H9 (cell line): ENCODE measurements at regions not wholly inside any gene's neighbourhood (a gene's known extent, or its start where the extent isn't known, plus 50 kb on each side); places are given as distances from the start of the nearest gene placed in this dataset.

Experiments
- DNase-seq: peaks from one replicate; pipeline ENCODE4 v3.0.0-alpha.2; 2017
- H2AFZ ChIP-seq: one replicate; pipeline ENCODE4 v1.6.1; 2013; ENCODE audit warnings: mild to moderate bottlenecking, low read length, control low read depth, moderate library complexity
- H2AK5ac ChIP-seq: 2 replicates; pipeline ENCODE4 v1.6.1; 2013; ENCODE audit warnings: low read length, control low read depth, mixed read lengths; ENCODE audit not compliant: insufficient read length
- H2BK120ac ChIP-seq: one replicate; pipeline ENCODE4 v1.6.1; 2013; ENCODE audit warnings: low read depth, mild to moderate bottlenecking, low read length, control low read depth, inconsistent platforms; ENCODE audit not compliant: poor library complexity, severe bottlenecking
- H2BK12ac ChIP-seq: 2 replicates; pipeline ENCODE4 v1.6.1; 2013; ENCODE audit warnings: low read length, control low read depth, mixed read lengths, low read depth; ENCODE audit not compliant: insufficient read length
- H2BK15ac ChIP-seq: 2 replicates; pipeline ENCODE4 v1.6.1; 2013; ENCODE audit warnings: low read depth, low read length, control low read depth
- H2BK20ac ChIP-seq: one replicate; pipeline ENCODE4 v1.6.1; 2013; ENCODE audit warnings: low read depth, mild to moderate bottlenecking, low read length, control low read depth, inconsistent platforms; ENCODE audit not compliant: poor library complexity, severe bottlenecking
- H2BK5ac ChIP-seq: 2 replicates; pipeline ENCODE4 v1.6.1; 2013; ENCODE audit warnings: low read length, control low read depth, mixed read lengths; ENCODE audit not compliant: insufficient read length
- H3K14ac ChIP-seq: 2 replicates; pipeline ENCODE4 v1.6.1; 2013; ENCODE audit warnings: low read length, control low read depth; ENCODE audit not compliant: insufficient read depth
- H3K18ac ChIP-seq: 2 replicates; pipeline ENCODE4 v1.6.1; 2013; ENCODE audit warnings: low read depth, mild to moderate bottlenecking, mixed read lengths, low read length, control low read depth; ENCODE audit not compliant: insufficient read length
- H3K23ac ChIP-seq: 2 replicates; pipeline ENCODE4 v1.6.1; 2013; ENCODE audit warnings: low read length, control low read depth, mixed read lengths, low read depth; ENCODE audit not compliant: insufficient read length
- H3K23me2 ChIP-seq: 2 replicates; pipeline ENCODE4 v1.6.1; 2013; ENCODE audit warnings: low read depth, mild to moderate bottlenecking, mixed read lengths, low read length, control low read depth; ENCODE audit not compliant: insufficient read length, poor library complexity, severe bottlenecking
- H3K27ac ChIP-seq: 2 replicates; pipeline ENCODE4 v1.5.1; 2013; ENCODE audit warnings: low read length, control low read depth, mixed read lengths, low read depth; ENCODE audit not compliant: insufficient read length
- H3K27me3 ChIP-seq: 2 replicates; pipeline ENCODE4 v1.6.1; 2013; ENCODE audit warnings: low read length, control low read depth, inconsistent platforms; ENCODE audit not compliant: insufficient read depth
- H3K4ac ChIP-seq: 2 replicates; pipeline ENCODE4 v1.6.1; 2013; ENCODE audit warnings: low read depth, mild to moderate bottlenecking, control low read depth, inconsistent platforms, low read length, moderate library complexity
- H3K4me1 ChIP-seq: 2 replicates; pipeline ENCODE4 v1.6.1; 2013; ENCODE audit warnings: low read length, control low read depth, inconsistent platforms; ENCODE audit not compliant: insufficient read depth
- H3K4me2 ChIP-seq: 2 replicates; pipeline ENCODE4 v1.6.1; 2013; ENCODE audit warnings: low read length, control low read depth, mixed read lengths; ENCODE audit not compliant: insufficient read length, insufficient read depth
- H3K56ac ChIP-seq: 2 replicates; pipeline ENCODE4 v1.6.1; 2013; ENCODE audit warnings: low read depth, mild to moderate bottlenecking, mixed read lengths, low read length, control low read depth; ENCODE audit not compliant: insufficient read length
- H3K79me1 ChIP-seq: 2 replicates; pipeline ENCODE4 v1.6.1; 2013; ENCODE audit warnings: low read depth, mild to moderate bottlenecking, moderate library complexity, low read length, control low read depth, inconsistent platforms; ENCODE audit not compliant: insufficient read depth, poor library complexity, severe bottlenecking
- H3K79me2 ChIP-seq: 2 replicates; pipeline ENCODE4 v1.6.1; 2013; ENCODE audit warnings: low read length, control low read depth, inconsistent platforms; ENCODE audit not compliant: insufficient read depth
- H3K9ac ChIP-seq: 2 replicates; pipeline ENCODE4 v1.6.1; 2013; ENCODE audit warnings: low read length, control low read depth, mixed read lengths; ENCODE audit not compliant: insufficient read length; ENCODE audit errors: extremely low read depth
- H3K9me3 ChIP-seq: one replicate; pipeline ENCODE4 v1.6.1; 2013; ENCODE audit warnings: low read depth, low read length, inconsistent platforms; ENCODE audit not compliant: control insufficient read depth
- H3T11ph ChIP-seq: one replicate; pipeline ENCODE4 v1.6.1; 2013; ENCODE audit warnings: mild to moderate bottlenecking, low read length, control low read depth, inconsistent platforms
- H4K20me1 ChIP-seq: one replicate; pipeline ENCODE4 v1.6.1; 2013; ENCODE audit not compliant: control insufficient read depth, insufficient read length, insufficient read depth
- H4K5ac ChIP-seq: 2 replicates; pipeline ENCODE4 v1.6.1; 2013; ENCODE audit warnings: low read depth, mild to moderate bottlenecking, mixed read lengths, low read length, control low read depth; ENCODE audit not compliant: insufficient read length
- H4K8ac ChIP-seq: replicated peaks from 2 replicates; pipeline ENCODE4 v1.6.1; 2013; ENCODE audit warnings: low read length, control low read depth, mixed read lengths, low read depth; ENCODE audit not compliant: insufficient read length
- H4K91ac ChIP-seq: 2 replicates; pipeline ENCODE4 v1.6.1; 2013; ENCODE audit warnings: low read depth, mild to moderate bottlenecking, moderate library complexity, mixed read lengths, low read length, control low read depth; ENCODE audit not compliant: insufficient read length
- H3K27ac Mint-ChIP-seq, 3 experiments: 2 replicates in 2 of 3; 3 replicates in 1 of 3; pipeline ENCODE4 v1.8.0; 2020 to 2021; ENCODE audit warnings: mixed read lengths in 3 of 3, mild to moderate bottlenecking in 1 of 3, moderate library complexity in 1 of 3
- H3K27me3 Mint-ChIP-seq: 2 replicates; pipeline ENCODE4 v1.8.0; 2021; ENCODE audit warnings: low read depth, mild to moderate bottlenecking, moderate library complexity, mixed read lengths
- H3K36me3 Mint-ChIP-seq, 3 experiments: 2 replicates in 2 of 3; 3 replicates in 1 of 3; pipeline ENCODE4 v1.8.0; 2020 to 2021; ENCODE audit warnings: low read depth in 3 of 3, mixed read lengths in 3 of 3; ENCODE audit not compliant: insufficient read depth in 1 of 3
- H3K4me1 Mint-ChIP-seq, 2 experiments: 2 replicates each; pipeline ENCODE4 v1.8.0; 2020; ENCODE audit warnings: mixed read lengths in 2 of 2
- H3K4me3 Mint-ChIP-seq, 2 experiments: 2 replicates in 1 of 2; 3 replicates in 1 of 2; pipeline ENCODE4 v1.8.0; 2020 to 2021; ENCODE audit warnings: mild to moderate bottlenecking in 2 of 2, mixed read lengths in 2 of 2, moderate library complexity in 1 of 2
- H3K9me3 Mint-ChIP-seq, 2 experiments: 2 replicates in 1 of 2; 3 replicates in 1 of 2; pipeline ENCODE4 v1.8.0; 2020; ENCODE audit warnings: mild to moderate bottlenecking in 2 of 2, mixed read lengths in 2 of 2, moderate library complexity in 1 of 2
- WGBS: extraction: QIAGEN DNeasy Blood & Tissue Kit; methylation state at CpG from one replicate; pipeline ENCODE4 v1.1.7; 2013; ENCODE audit warnings: missing lambda C conversion rate, low lambda C conversion rate, mixed read lengths; ENCODE audit not compliant: insufficient read length; ENCODE audit errors: extremely low coverage; 5-methylcytosine and 5-hydroxymethylcytosine counted together
- TF ChIP-seq, protein P1 (sequence below): fragments of 200-600 bp; sonication (generic); conservative IDR thresholded peaks from 3 replicates; pipeline ENCODE4 v1.8.0; 2021; ENCODE audit warnings: antibody characterized with exemption, mild to moderate bottlenecking

DNA sequence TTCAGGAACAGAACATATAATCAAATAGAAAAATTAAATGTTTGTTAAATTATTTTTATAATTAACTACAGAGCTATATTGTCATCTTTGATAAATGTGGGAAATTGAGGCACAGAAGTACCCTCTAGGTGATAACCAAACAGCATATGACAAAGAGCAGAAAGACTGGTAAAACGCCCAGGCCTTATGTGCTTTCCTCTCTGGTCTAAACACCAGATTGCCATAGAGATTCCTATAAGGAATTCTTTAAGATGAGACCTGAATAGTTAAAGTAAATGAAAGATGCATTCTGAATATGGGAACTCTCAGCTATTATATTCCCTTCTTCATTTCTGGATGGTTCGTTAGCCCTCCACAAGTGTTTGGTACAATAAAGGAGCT lies 140.0 kb upstream of the SOX5 start:
- no peaks in the 10 kb centered on the region for H3K9me3 ChIP-seq
- no peak overlapping the region for H2AK5ac ChIP-seq
- H2BK12ac ChIP-seq, result no peak overlapping the region
- no peak overlapping the region for H3K4ac ChIP-seq
- H4K5ac ChIP-seq, result no peak overlapping the region
- no peak overlapping the region for H3K27ac Mint-ChIP-seq
- no peak overlapping the region for H4K8ac ChIP-seq
- H3K79me1 ChIP-seq, result no peaks in the 10 kb centered on the region
- DNase-seq, result no peak
- H3K9me3 Mint-ChIP-seq, result 0 out of 5 replicates have a peak, but pooled peaks cover 0 to 3% of the 10 kb centered on the region in 2 experiments
- H3K14ac ChIP-seq, result no peak overlapping the region
- H3K27me3 Mint-ChIP-seq, result no peaks in the 10 kb centered on the region
- H3K27me3 ChIP-seq, result no peaks in the 10 kb centered on the region
- H3K4me3 Mint-ChIP-seq, result no peak overlapping the region
- H2BK15ac ChIP-seq, result no peak overlapping the region
- H3K79me2 ChIP-seq, result no peaks in the 10 kb centered on the region
- H2BK120ac ChIP-seq, result no peak overlapping the region
- H2AFZ ChIP-seq, result no peak overlapping the region
- no peak overlapping the region for H2BK5ac ChIP-seq
- no peak overlapping the region for H3T11ph ChIP-seq
- no peaks in the 10 kb centered on the region for H3K36me3 Mint-ChIP-seq
- H3K9ac ChIP-seq, result no peak overlapping the region
- H3K23ac ChIP-seq, result no peak overlapping the region
- H3K4me2 ChIP-seq, result no peak overlapping the region
- H3K27ac ChIP-seq, result no peak overlapping the region
- no peaks in the 10 kb centered on the region for H3K23me2 ChIP-seq
- no CpG with 5 or more reads among the region's 2 CpGs for WGBS
- H3K18ac ChIP-seq, result no peak overlapping the region
- 0 out of 4 replicates have a peak, but pooled peaks cover 0 to 3% of the 10 kb centered on the region in 2 experiments for H3K4me1 Mint-ChIP-seq
- no peak overlapping the region for H3K56ac ChIP-seq
- H3K4me1 ChIP-seq, result no peaks in the 10 kb centered on the region
- TF ChIP-seq, protein P1, sequence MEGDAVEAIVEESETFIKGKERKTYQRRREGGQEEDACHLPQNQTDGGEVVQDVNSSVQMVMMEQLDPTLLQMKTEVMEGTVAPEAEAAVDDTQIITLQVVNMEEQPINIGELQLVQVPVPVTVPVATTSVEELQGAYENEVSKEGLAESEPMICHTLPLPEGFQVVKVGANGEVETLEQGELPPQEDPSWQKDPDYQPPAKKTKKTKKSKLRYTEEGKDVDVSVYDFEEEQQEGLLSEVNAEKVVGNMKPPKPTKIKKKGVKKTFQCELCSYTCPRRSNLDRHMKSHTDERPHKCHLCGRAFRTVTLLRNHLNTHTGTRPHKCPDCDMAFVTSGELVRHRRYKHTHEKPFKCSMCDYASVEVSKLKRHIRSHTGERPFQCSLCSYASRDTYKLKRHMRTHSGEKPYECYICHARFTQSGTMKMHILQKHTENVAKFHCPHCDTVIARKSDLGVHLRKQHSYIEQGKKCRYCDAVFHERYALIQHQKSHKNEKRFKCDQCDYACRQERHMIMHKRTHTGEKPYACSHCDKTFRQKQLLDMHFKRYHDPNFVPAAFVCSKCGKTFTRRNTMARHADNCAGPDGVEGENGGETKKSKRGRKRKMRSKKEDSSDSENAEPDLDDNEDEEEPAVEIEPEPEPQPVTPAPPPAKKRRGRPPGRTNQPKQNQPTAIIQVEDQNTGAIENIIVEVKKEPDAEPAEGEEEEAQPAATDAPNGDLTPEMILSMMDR, result no peak
- no peaks in the 10 kb centered on the region for H4K20me1 ChIP-seq
- no peak overlapping the region for H2BK20ac ChIP-seq
- no peak overlapping the region for H4K91ac ChIP-seq
